Mesenchymal stem cell (in vitro differentiated cells and primary cell): ENCODE measurements at regions not wholly inside any gene's neighbourhood (a gene's known extent, or its start where the extent isn't known, plus 50 kb on each side); places are given as distances from the start of the nearest gene placed in this dataset.

Experiments used
- DNase-seq: peaks from one replicate; pipeline ENCODE4 v3.0.0-alpha.2; 2013
- H2AFZ ChIP-seq: one replicate; pipeline ENCODE4 v1.6.1; 2013; ENCODE audit warnings: low read depth, mild to moderate bottlenecking, control low read depth, inconsistent platforms, low read length, moderate library complexity
- H2AK5ac ChIP-seq: 2 replicates; pipeline ENCODE4 v1.6.1; 2013; ENCODE audit warnings: low read length, moderate library complexity, mild to moderate bottlenecking, inconsistent platforms; ENCODE audit not compliant: severe bottlenecking
- H2BK120ac ChIP-seq: one replicate; pipeline ENCODE4 v1.6.1; 2013; ENCODE audit warnings: low read depth, mild to moderate bottlenecking, inconsistent platforms, low read length, moderate library complexity
- H2BK12ac ChIP-seq, 2 experiments: one replicate each; pipeline ENCODE4 v1.6.1; 2013; ENCODE audit warnings: inconsistent platforms in 2 of 2, low read length in 2 of 2, mild to moderate bottlenecking in 2 of 2, moderate library complexity in 2 of 2, control low read depth in 1 of 2
- H2BK15ac ChIP-seq: one replicate; pipeline ENCODE4 v1.6.1; 2013; ENCODE audit warnings: mild to moderate bottlenecking, low read depth, inconsistent platforms; ENCODE audit not compliant: poor library complexity, severe bottlenecking
- H2BK5ac ChIP-seq: 2 replicates; pipeline ENCODE4 v1.6.1; 2013; ENCODE audit warnings: low read depth, mild to moderate bottlenecking, low read length, control low read depth, inconsistent platforms; ENCODE audit not compliant: poor library complexity, severe bottlenecking
- H3K14ac ChIP-seq, 2 experiments: one replicate each; pipeline ENCODE4 v1.6.1; 2013; ENCODE audit warnings: inconsistent platforms in 2 of 2, low read length in 2 of 2, control low read depth in 1 of 2, mild to moderate bottlenecking in 1 of 2, moderate library complexity in 1 of 2
- H3K18ac ChIP-seq, 2 experiments: one replicate each; pipeline ENCODE4 v1.6.1; 2013; ENCODE audit warnings: inconsistent platforms in 2 of 2, low read length in 2 of 2, control low read depth in 1 of 2, low read depth in 1 of 2, mild to moderate bottlenecking in 1 of 2
- H3K23ac ChIP-seq, 2 experiments: one replicate each; pipeline ENCODE4 v1.6.1; 2013; ENCODE audit warnings: inconsistent platforms in 2 of 2, low read length in 2 of 2, mild to moderate bottlenecking in 2 of 2, moderate library complexity in 2 of 2, control low read depth in 1 of 2
- H3K27ac ChIP-seq: 2 replicates; pipeline ENCODE4 v1.5.1; 2013; ENCODE audit warnings: mild to moderate bottlenecking, moderate library complexity, low read length, control low read depth, inconsistent platforms; ENCODE audit not compliant: poor library complexity, severe bottlenecking
- H3K27me3 ChIP-seq, 2 experiments: 2 replicates each; pipeline versions ENCODE4 v1.6.1 to v1.7.0; 2013; ENCODE audit warnings: low read length in 2 of 2, mild to moderate bottlenecking in 2 of 2, moderate library complexity in 2 of 2, control low read depth in 1 of 2, inconsistent platforms in 1 of 2; ENCODE audit not compliant: control insufficient read depth in 1 of 2, insufficient read depth in 1 of 2
- H3K36me3 ChIP-seq, 2 experiments: 2 replicates each; pipeline versions ENCODE4 v1.6.1 to v1.7.0; 2013; ENCODE audit warnings: low read length in 2 of 2, control low read depth in 1 of 2, inconsistent platforms in 1 of 2, low read depth in 1 of 2, mild to moderate bottlenecking in 1 of 2; ENCODE audit not compliant: insufficient read depth in 2 of 2, control insufficient read depth in 1 of 2
- H3K4ac ChIP-seq, 2 experiments: one replicate each; pipeline ENCODE4 v1.6.1; 2013; ENCODE audit warnings: inconsistent platforms in 2 of 2, low read length in 2 of 2, mild to moderate bottlenecking in 2 of 2, moderate library complexity in 2 of 2, control low read depth in 1 of 2, low read depth in 1 of 2
- H3K4me1 ChIP-seq: 2 replicates; pipeline ENCODE4 v1.6.1; 2013; ENCODE audit warnings: low read depth, low read length, control low read depth; ENCODE audit not compliant: control insufficient read depth, insufficient read depth
- H3K4me2 ChIP-seq: 2 replicates; pipeline ENCODE4 v1.6.1; 2013; ENCODE audit warnings: low read length, mild to moderate bottlenecking, inconsistent platforms; ENCODE audit not compliant: poor library complexity, severe bottlenecking
- H3K4me3 ChIP-seq, 2 experiments: 2 replicates each; pipeline versions ENCODE4 v1.5.1 to v1.7.0; 2013; ENCODE audit warnings: low read length in 2 of 2, mild to moderate bottlenecking in 2 of 2, control low read depth in 1 of 2, low read depth in 1 of 2; ENCODE audit not compliant: insufficient read depth in 1 of 2
- H3K79me1 ChIP-seq: replicated peaks from 2 replicates; pipeline ENCODE4 v1.6.1; 2013; ENCODE audit warnings: mild to moderate bottlenecking, control low read depth, low read length, inconsistent platforms; ENCODE audit not compliant: poor library complexity, severe bottlenecking
- H3K9ac ChIP-seq: 2 replicates; pipeline ENCODE4 v1.7.0; 2013; ENCODE audit warnings: mild to moderate bottlenecking, low read length, moderate library complexity
- H3K9me3 ChIP-seq: 2 replicates; pipeline ENCODE4 v1.7.0; 2013; ENCODE audit warnings: mild to moderate bottlenecking, low read length; ENCODE audit not compliant: control insufficient read depth
- H4K8ac ChIP-seq: one replicate; pipeline ENCODE4 v1.6.1; 2013; ENCODE audit warnings: inconsistent platforms, mild to moderate bottlenecking, low read length, moderate library complexity
- H4K91ac ChIP-seq: one replicate; pipeline ENCODE4 v1.6.1; 2013; ENCODE audit warnings: mild to moderate bottlenecking, low read length, inconsistent platforms
- whole genome bisulfite sequencing: methylation state at CpG from one replicate; pipeline ENCODE4 v1.1.7; 2013; ENCODE audit warnings: mixed read lengths; 5-methylcytosine and 5-hydroxymethylcytosine counted together

GRCh38 chr16:14320406-14320805 lies 249.3 kb downstream of the MRTFB start:
- Histone ChIP-seq H3K79me1 (peaks cover 27% of the 10 kb centered on the region), H3K27me3 (no peaks in the 10 kb centered on the region), H2AFZ (no peak overlapping the region), H3K36me3 (peaks cover 3 to 14% of the 10 kb centered on the region in 2 experiments), H2BK12ac (no peak overlapping the region), H3K18ac (no peak overlapping the region), H2BK15ac (no peak overlapping the region), H2BK5ac (no peak overlapping the region), H3K9ac (no peak overlapping the region), H3K9me3 (no peaks in the 10 kb centered on the region), H3K4me3 (no peak overlapping the region), H3K27ac (no peak overlapping the region), H3K14ac (no peak overlapping the region), H3K4me2 (no peak overlapping the region), H3K4me1 (peaks cover 9% of the 10 kb centered on the region), H4K91ac (no peak overlapping the region), H3K23ac (no peak overlapping the region), H3K4ac (no peak overlapping the region), H4K8ac (no peak overlapping the region), H2BK120ac (no peak overlapping the region), H2AK5ac (no peak overlapping the region)
- over 99% methylated on average over 4 of the region's 4 CpGs for WGBS
- no peak for DNase-seq
